HG02623 (cell line): ENCODE measurements at regions not wholly inside any gene's neighbourhood (a gene's known extent, or its start where the extent isn't known, plus 50 kb on each side); places are given as distances from the start of the nearest gene placed in this dataset.
"Not testable (repeated sequence)": the region's sequence is repeated elsewhere in the genome, so short reads cannot be mapped to it uniquely, and the experiment has no call there.

Source experiments
- ATAC-seq: cut with Tn5 transposase; IDR thresholded peaks from one replicate; pipeline ENCODE4 v1.9.1; 2021; ENCODE audit warnings: moderate library complexity; ENCODE audit not compliant: unreplicated experiment

- no peak for ATAC-seq
Measured at GRCh38 chr19:31840371-31840770, 491.1 kb upstream of the TSHZ3 start.

DNA sequence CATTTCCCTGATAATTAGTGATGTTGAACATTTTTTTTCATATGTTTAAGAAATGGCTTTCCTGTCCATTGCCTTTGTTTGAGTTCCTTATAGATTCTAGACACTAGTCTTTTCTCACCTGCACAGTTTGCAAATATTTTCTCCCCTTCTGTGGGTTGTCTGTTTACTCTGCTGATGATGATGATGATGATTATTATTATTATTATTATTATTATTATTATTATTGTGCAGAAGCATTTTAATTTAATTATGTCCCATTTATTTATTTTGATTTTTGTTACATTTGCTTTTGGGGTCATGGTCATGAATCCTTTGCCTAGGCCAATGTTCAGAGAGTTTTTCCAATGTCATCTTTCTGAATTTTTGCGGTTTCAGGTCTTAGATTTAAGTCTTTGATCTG lies 492.5 kb upstream of the TSHZ3 start:
- no peak for ATAC-seq

DNA sequence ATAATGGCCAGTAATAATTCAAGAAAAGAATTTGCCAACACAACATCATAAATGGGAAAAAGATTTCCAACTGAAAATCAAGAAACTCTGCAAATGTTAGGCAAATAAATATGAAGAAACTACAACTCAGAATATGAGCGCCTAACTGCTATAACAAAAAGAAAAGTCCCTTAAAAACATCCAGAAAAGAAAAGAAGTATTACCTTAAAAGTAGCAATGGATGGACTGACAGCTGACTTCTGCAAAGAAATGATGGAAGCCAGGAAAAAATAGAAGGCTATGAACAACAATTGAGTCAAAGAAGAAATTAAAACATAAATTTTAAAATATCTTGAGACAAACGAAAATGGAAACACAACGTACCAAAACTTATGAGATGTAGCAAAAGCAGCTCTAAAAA lies 482.3 kb upstream of the ZNF507 start:
- no peak for ATAC-seq

DNA sequence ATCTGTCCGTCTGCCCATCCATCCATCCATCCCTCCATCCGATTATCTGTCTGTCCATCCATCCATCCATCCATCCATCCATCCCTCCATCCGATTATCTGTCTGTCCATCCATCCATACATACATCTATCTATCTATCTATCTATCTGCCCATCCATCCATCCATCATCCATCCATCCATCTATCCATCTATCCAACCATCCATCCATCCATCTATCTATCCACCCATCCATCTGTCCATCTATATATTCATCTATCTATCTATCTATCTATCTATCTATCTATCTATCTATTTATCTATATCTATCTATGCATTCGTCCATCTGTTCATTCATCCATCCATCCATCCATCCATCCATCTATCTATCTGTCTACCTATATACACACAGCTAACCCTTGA lies 471.1 kb upstream of the ZNF507 start:
- ATAC-seq: no peak

DNA sequence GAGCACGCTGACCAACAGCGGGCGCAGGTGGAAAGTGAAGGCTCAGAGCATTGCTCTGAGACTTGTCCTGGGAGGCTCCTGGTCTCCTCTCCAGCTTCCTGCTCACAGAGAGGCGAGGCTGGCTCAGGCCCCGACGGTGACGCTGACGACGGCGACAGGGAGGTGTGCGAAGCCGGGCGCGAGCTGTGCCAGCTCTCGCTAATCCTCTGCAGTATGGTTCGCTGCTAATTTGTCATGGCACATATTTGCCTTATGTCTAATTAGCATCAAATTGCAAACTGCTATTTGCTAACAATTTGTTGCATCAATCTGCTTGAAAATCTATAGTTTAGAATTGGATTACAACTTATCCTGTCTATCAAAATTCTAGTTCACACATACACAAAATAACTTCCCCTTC lies 469.8 kb upstream of the ZNF507 start:
- ATAC-seq: no peak

GRCh38 chr19:31880283-31880682 lies 465.1 kb upstream of the ZNF507 start:
- ATAC-seq: no peak

DNA sequence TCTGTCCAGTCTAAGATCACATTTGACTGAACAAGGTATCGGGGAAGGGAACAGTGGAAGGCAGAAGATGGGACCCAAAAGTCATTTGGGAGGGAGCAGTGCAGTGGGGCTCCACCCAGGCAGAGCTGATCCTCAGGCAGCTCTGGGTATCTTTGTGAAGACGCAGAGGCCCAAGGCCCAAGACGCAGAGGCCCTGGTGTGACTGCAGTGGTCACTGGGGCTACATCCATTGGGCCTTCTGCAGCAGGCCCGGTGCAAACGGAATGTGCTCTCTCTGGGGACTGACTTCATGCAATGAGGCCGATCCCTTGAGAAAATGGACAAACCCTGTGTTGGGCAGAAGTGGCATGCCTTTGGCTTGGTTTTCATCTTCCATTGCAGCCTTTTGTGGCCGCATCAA lies 463.4 kb upstream of the ZNF507 start:
- no peak for ATAC-seq

DNA sequence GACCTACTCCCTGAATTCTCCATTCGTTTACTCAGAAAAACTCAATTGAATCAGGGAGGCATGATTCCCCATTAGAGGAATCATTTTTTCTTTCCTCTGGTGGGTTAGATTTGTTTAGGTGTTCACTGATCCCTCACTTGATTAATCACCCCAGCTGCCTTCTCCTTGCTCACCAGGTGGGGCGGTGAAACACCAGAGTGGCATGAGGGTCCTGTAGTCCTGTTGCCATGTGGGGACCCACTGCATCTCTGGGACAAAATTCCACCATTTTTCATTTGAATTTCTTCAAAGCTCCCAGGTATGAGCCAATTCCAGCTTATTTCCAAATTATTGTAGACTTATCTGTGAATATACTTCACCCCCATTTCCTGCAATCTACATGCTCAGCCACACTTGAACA lies 462.7 kb upstream of the ZNF507 start:
- no peak for ATAC-seq

GRCh38 chr19:31883296-31883990 lies 462.0 kb upstream of the ZNF507 start:
- ATAC-seq: no peak

GRCh38 chr19:31885280-31885853 lies 460.0 kb upstream of the ZNF507 start:
- ATAC-seq: no peak

- no peak for ATAC-seq
Measured at GRCh38 chr19:31890230-31890629, 455.2 kb upstream of the ZNF507 start.

DNA sequence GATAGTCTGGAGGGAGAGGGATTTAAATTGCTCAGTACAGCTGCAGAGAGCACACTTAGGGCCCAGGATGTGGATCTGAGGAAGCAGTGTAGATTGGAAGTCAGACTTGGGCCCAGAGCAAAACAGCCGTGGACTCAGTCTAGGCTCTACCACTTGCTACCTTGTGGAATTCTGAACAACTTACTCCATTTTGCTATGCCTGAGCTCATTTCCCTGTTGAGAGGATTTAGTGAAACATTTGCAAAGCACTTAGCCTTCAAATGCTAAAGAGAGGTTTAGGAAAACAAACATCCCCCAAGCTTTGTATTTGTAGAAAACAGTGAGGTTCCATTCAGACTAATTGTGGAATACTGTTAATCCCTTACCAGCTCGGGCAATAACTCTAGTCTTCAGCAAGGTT lies 453.4 kb upstream of the ZNF507 start:
- ATAC-seq: no peak

- ATAC-seq: not testable (repeated sequence)
Measured at GRCh38 chr19:31893491-31893890, 451.9 kb upstream of the ZNF507 start.

DNA sequence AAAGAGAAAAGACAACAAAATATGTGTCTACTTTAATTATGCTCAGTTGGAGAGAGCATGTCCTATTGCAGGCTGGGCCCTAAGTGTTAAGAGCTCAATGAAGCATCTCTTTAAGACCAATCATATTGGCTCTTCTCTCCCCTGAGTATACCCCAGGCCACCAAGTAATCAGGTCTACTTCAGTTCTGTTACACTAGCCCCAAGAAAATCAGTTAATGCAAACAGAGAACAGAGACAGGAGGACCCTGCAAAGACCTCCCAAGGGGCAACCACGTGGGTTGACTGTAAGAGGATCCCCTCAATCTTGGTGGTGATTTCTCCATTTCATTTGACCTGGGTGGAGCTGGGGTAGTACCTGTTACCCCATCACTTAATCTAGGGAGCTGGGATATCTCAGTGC lies 451.0 kb upstream of the ZNF507 start:
- no peak for ATAC-seq

- ATAC-seq: no peak
Measured at GRCh38 chr19:31897292-31897691, 448.1 kb upstream of the ZNF507 start.

- no peak for ATAC-seq
Measured at GRCh38 chr19:31900991-31901390, 444.4 kb upstream of the ZNF507 start.

GRCh38 chr19:31902821-31903220 lies 442.6 kb upstream of the ZNF507 start:
- no peak for ATAC-seq

GRCh38 chr19:31903979-31904378 lies 441.4 kb upstream of the ZNF507 start:
- ATAC-seq: no peak

DNA sequence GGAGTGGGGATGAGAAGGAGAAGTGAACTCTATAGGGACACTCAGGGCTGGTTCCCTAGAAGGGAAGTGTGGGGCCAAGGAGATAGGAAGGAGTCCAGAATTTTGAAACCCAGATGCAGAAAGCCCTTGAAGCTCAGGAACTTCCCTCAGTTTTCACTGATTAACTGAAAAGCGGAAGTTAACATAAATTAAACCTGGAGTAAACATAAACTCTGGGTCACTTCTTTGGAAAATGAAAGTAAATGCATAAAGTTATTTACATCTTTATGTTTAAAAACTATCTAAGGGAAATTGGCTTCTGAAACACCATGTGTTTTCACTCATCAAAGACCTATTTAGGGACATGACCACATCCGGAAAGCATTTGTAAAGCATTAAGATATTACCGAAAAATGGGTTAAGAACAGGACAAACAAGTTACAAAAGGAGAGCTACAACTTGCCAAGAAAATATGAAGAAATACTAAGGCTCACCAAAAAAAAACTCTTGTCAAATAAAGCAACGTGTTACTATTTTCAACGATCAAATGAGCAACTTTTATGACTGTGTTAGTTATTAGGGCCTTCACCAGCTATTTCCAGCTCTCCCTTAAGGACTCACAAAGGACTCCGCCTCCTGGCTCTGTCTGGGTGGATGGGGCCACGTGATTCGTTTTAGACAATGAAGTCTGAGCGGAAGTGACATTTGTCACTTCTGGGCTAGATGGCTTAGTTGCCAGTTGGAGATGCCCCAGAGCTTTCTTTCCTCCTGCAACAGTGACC lies 439.1 kb upstream of the ZNF507 start:
- ATAC-seq: no peak

- ATAC-seq: no peak
Measured at GRCh38 chr19:31907661-31908060, 437.7 kb upstream of the ZNF507 start.

DNA sequence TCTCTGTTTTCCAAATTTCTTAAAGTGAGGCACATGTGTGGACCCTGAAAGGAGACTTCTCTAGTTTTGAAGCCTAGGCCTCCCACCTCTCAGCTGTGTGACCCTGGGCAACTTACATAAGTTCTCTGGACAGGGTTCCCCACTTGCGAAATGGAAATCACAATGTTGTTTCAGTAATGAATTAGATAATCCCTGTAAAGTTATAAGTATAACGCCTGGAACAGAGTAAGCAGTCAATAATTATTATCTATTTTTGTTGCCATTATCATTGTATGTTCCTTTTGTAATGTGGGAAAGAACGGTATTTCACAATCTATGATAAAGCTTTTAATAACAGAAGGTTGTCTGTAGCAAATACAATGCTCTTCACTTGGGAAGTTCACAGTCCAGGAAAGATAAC lies 437.3 kb upstream of the ZNF507 start:
- no peak for ATAC-seq

GRCh38 chr19:31908496-31909225 lies 436.7 kb upstream of the ZNF507 start:
- no peak for ATAC-seq
